ENCODE measurements at regions not wholly inside any gene's neighbourhood (a gene's known extent, or its start where the extent isn't known, plus 50 kb on each side); places are given as distances from the start of the nearest gene placed in this dataset.

- H3K9me3 ChIP-seq: no peaks in the 10 kb centered on the region
- WGBS: 81% methylated on average over 1 of the region's 1 CpG
- no peak for TF ChIP-seq CTCF (IDR thresholded peaks at IDR 0.05)
- no peak for TF ChIP-seq POLR2A (IDR thresholded peaks at IDR 0.05)
- no peak for TF ChIP-seq POLR2AphosphoS5 (IDR thresholded peaks at IDR 0.05)
- no peaks in the 10 kb centered on the region for H3K27me3 ChIP-seq (replicated peaks; ENCODE audit: insufficient read depth)
- no peak overlapping the region for H3K4me3 ChIP-seq
- H3K4me1 ChIP-seq (replicated peaks): no peaks in the 10 kb centered on the region
- intact Hi-C loops (cut with DNase I): no loop called here
- no peak for DNase-seq (ENCODE audit: low spot score)
- no peaks in the 10 kb centered on the region for H3K36me3 ChIP-seq
- H3K27ac ChIP-seq: no peak overlapping the region
Measured at GRCh38 chr3:15948388-15948787, 150.6 kb upstream of the ANKRD28 start.

- Histone ChIP-seq H3K36me3 (no peaks in the 10 kb centered on the region), H3K27me3 (replicated peaks; ENCODE audit: insufficient read depth) (no peaks in the 10 kb centered on the region), H3K4me1 (replicated peaks) (no peaks in the 10 kb centered on the region), H3K9me3 (no peaks in the 10 kb centered on the region), H3K27ac (no peak overlapping the region), H3K4me3 (no peak overlapping the region)
- DNase-seq (ENCODE audit: low spot score): no peak
- 93% methylated on average over 2 of the region's 2 CpGs for WGBS
- TF ChIP-seq POLR2AphosphoS5 (IDR thresholded peaks at IDR 0.05) (no peak), POLR2A (IDR thresholded peaks at IDR 0.05) (no peak), CTCF (IDR thresholded peaks at IDR 0.05) (no peak)
- intact Hi-C loops (cut with DNase I): no loop called here
Measured at GRCh38 chr3:15952543-15953175, 154.9 kb upstream of the ANKRD28 start.

GRCh38 chr3:15953841-15954240 is 156.1 kb upstream of the ANKRD28 start:
- H3K27me3 ChIP-seq (replicated peaks; ENCODE audit: insufficient read depth): no peaks in the 10 kb centered on the region
- no peaks in the 10 kb centered on the region for H3K4me1 ChIP-seq (replicated peaks)
- TF ChIP-seq POLR2AphosphoS5 (IDR thresholded peaks at IDR 0.05) (no peak), CTCF (IDR thresholded peaks at IDR 0.05) (peak in 1 of 4 experiments; percentile 9)
- no peak overlapping the region for H3K4me3 ChIP-seq
- H3K36me3 ChIP-seq: no peaks in the 10 kb centered on the region
- no peak overlapping the region for H3K27ac ChIP-seq
- intact Hi-C loops (cut with DNase I): no loop called here
- no peaks in the 10 kb centered on the region for H3K9me3 ChIP-seq
- DNase-seq (ENCODE audit: low spot score): no peak

GRCh38 chr3:15955968-15956367 is 158.2 kb upstream of the ANKRD28 start:
- Histone ChIP-seq H3K27me3 (replicated peaks; ENCODE audit: insufficient read depth) (no peaks in the 10 kb centered on the region), H3K4me1 (replicated peaks) (no peaks in the 10 kb centered on the region), H3K9me3 (no peaks in the 10 kb centered on the region), H3K27ac (no peak overlapping the region), H3K36me3 (no peaks in the 10 kb centered on the region), H3K4me3 (no peak overlapping the region)
- no peak for TF ChIP-seq POLR2A (IDR thresholded peaks at IDR 0.05)
- TF ChIP-seq CTCF (IDR thresholded peaks at IDR 0.05): no peak
- TF ChIP-seq POLR2AphosphoS5 (IDR thresholded peaks at IDR 0.05): no peak
- no peak for DNase-seq (ENCODE audit: low spot score)
- 74% methylated on average over 1 of the region's 1 CpG for WGBS
- intact Hi-C loops (cut with DNase I): no loop called here

GRCh38 chr3:15958692-15959433 is 161.1 kb upstream of the ANKRD28 start:
- H3K9me3 ChIP-seq: no peaks in the 10 kb centered on the region
- H3K36me3 ChIP-seq: no peaks in the 10 kb centered on the region
- 79% methylated on average over 3 of the region's 3 CpGs for WGBS

More at GRCh38 chr3:15958692-15959433, 161.1 kb upstream of the ANKRD28 start:
- TF ChIP-seq POLR2AphosphoS5 (IDR thresholded peaks at IDR 0.05): no peak
- no peak for TF ChIP-seq CTCF (IDR thresholded peaks at IDR 0.05)
- TF ChIP-seq POLR2A (IDR thresholded peaks at IDR 0.05): no peak
- no peak for DNase-seq (ENCODE audit: low spot score)
- no peak overlapping the region for H3K27ac ChIP-seq
- H3K4me1 ChIP-seq (replicated peaks): no peaks in the 10 kb centered on the region
- H3K27me3 ChIP-seq (replicated peaks; ENCODE audit: insufficient read depth): no peaks in the 10 kb centered on the region
- no peak overlapping the region for H3K4me3 ChIP-seq
- intact Hi-C loops (cut with DNase I): no loop called here

Measured in prostate gland (tissue), 2 donors.